T-helper 1 cell (primary cell): ENCODE measurements at regions not wholly inside any gene's neighbourhood (a gene's known extent, or its start where the extent isn't known, plus 50 kb on each side); places are given as distances from the start of the nearest gene placed in this dataset.

Experiments
- DNase-seq, 5 donors: peaks; one replicate each; pipeline ENCODE4 v3.0.0-alpha.2; 2012 to 2020

DNA sequence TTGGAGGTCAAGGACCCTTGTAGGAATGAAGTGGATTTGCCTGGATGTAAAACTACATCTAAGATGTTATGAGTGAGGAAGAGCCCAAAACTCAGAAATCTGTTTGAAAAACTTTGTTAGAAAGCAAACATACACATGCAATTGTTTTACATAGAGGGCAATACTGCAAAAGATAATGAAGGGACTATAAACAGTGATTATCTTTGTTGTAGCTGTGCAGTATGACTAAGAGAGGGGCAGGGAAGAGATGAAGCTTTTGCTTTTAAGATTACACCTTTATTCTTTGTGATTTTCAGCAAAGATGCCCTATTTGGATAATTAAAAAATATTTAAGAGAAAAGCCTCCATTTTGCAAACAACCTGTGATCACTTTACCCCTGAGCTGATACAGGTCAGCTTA, 839.9 kb upstream of the RBFOX1 start:
- DNase-seq: no peak

GRCh38 chr16:6484935-6485334, 847.7 kb upstream of the RBFOX1 start:
- DNase-seq: no peak

GRCh38 chr16:6484081-6484480, 848.6 kb upstream of the RBFOX1 start:
- no peak for DNase-seq

DNA sequence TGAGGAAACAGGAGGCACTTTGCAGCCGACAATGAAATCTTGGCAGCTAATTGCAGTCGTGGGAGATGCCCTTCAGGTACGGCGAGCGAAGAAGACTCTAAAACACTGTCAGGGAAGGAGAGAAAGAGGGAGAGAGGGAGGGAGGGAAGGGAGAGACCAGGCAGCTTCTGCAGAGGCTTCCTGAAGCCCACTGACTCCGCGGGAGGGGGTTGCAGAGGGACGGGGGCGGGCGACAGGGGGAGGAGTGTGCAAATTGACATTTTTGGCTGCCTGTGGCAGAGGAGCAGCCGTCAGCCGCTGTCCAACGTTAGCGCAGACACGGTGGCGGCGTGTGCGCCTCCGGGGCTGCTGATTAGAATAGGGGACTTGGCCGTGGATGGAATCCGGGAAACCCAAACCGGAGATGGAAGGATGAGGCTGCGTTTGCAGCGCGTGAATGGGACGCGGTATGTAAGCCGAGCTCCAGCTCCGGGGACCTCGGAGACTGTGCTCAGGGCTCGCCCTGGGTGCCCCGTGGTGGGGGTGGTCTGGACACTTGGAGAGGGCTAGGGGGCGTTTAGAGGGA, 849.1 kb upstream of the RBFOX1 start:
- no peak for DNase-seq

DNA sequence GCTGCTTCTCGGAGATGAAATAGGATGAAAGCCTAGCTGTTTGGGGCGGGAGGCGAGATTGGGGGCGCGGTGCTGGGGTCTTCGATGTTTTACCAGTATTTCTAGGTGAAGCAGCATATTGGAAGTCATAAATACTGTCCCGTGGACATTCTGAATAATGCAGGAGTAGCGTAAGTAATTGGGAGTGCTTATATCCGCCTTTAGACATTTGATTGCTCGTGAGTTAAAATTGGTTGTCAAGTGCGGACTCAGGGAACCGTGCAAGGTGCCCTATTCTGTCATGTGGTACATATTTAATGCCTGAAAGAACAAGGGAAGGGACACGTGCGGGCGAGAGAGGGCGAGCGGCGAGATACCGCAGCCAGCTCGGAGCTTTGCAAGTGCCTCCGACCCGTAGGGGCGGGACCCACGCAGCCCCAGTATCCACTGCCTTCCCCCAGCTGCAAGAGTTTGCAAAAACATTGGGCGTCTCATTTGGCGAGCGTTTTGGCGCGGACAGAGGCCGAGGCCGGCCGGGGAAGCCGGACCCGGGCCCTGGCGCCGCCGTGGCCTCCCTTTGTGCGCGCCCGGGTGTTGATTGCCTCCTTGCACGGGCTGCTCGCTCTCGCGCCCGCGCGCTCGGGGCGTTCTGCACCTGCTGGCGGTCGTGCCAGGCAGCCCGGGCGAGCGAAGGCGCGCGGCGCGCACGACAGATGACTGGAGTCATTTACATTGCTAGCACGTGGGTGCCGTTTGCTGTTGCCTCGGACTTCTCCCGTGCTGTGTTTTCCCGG, 849.8 kb upstream of the RBFOX1 start:
- no peak for DNase-seq

- no peak for DNase-seq
Measured at GRCh38 chr16:6481894-6482293, 850.8 kb upstream of the RBFOX1 start.

- no peak for DNase-seq
Measured at GRCh38 chr16:6453742-6454141, 878.9 kb upstream of the RBFOX1 start.

GRCh38 chr16:6447021-6447790, 885.4 kb upstream of the RBFOX1 start:
- DNase-seq: no peak

DNA sequence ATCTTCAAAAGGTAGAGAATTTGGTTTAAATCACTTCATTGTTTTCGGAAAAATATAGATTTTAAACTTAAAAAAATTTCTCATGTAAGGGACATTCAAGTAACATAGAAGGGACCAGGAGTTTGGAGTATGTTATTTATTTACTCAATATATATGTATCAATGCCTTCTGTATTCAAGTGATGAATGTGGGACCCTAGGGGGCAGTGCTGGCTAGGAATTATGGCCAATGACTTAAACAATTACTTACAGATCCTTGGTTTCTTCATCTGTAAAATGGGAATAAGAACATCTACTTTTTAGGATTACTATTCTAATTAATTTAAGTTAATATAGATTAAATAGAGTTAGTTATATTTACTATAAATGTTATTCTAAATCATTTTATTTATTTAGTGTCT, 886.3 kb upstream of the RBFOX1 start:
- no peak for DNase-seq

DNA sequence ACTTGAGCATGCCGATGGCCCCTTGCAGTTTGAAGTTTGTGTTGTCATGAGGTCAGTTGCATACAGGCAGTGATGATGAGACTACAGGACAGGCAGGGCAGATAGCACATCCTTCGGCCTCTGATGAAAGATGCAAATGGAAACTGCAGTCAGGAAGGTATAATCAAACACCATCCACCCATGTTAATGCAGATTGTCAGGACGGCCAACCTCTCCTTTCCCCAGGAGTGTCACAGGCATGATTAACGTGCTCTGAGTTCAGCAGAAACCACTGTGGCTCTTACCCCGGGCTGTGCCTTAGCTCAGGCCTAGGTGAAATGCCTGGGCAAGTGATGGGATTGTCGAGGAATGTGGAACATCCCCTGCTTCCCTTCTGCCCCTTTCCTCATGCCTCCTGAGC, 893.5 kb upstream of the RBFOX1 start:
- no peak for DNase-seq

GRCh38 chr16:6428861-6429260, 903.8 kb upstream of the RBFOX1 start:
- no peak for DNase-seq

- DNase-seq: no peak
Measured at GRCh38 chr16:6427621-6428020, 905.0 kb upstream of the RBFOX1 start.

- no peak for DNase-seq
Measured at GRCh38 chr16:6407596-6407995, 925.0 kb upstream of the RBFOX1 start.

DNA sequence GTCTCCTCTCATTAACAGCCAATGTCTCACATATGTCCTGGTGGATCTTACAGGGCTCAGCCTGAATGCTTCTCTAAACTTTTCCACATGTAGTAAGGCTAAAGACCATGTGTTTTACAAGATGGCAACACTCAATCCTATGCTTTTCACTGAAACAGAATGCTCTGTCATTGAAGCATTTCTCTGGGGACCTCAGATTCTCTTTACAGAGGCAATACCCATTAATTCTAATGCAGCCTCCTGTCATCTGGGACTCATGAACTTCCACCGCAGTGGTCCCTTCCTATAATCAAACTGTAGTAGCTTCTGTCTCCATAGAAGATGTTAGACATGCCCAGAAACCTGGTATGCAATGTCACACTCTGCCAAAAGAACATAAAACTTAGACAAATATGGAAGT, 926.6 kb upstream of the RBFOX1 start:
- no peak for DNase-seq

- DNase-seq: no peak
Measured at GRCh38 chr16:6382924-6383459, 949.7 kb upstream of the RBFOX1 start.

- DNase-seq: no peak
Measured at GRCh38 chr16:6381896-6382295, 950.7 kb upstream of the RBFOX1 start.

- DNase-seq: no peak
Measured at GRCh38 chr16:6377956-6378355, 954.7 kb upstream of the RBFOX1 start.

DNA sequence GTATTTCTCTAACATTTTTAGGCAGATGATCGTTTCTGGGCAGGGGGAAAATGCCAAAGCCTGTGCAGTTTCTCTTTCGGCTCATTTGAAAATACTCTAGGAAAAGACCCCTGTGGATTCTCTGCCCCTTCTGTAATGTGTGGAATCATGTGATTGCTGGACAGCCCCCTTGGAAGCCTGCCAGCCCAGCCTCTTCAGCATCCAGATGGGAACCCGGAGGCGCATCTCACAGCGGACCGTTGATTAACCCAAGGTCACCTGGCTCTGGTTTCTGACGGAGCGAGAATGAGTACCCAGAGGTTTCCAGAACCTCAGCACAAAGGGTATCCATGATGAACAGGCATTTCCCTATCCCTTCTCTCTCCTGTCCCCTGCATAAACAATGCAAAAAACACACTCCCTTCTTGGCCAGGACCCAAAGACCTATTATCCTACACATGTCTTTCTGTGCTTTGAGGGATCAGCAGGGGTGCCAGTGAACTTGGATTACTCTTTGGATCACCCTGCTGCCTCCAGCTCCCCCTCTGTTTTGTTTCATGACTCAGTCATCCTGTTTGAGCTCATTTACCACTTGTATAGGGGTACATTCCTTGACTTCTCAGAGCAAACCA, 957.1 kb upstream of the RBFOX1 start:
- DNase-seq: no peak

GRCh38 chr16:6374821-6375220, 957.8 kb upstream of the RBFOX1 start:
- no peak for DNase-seq

- DNase-seq: no peak
Measured at GRCh38 chr16:6364846-6365245, 967.8 kb upstream of the RBFOX1 start.

DNA sequence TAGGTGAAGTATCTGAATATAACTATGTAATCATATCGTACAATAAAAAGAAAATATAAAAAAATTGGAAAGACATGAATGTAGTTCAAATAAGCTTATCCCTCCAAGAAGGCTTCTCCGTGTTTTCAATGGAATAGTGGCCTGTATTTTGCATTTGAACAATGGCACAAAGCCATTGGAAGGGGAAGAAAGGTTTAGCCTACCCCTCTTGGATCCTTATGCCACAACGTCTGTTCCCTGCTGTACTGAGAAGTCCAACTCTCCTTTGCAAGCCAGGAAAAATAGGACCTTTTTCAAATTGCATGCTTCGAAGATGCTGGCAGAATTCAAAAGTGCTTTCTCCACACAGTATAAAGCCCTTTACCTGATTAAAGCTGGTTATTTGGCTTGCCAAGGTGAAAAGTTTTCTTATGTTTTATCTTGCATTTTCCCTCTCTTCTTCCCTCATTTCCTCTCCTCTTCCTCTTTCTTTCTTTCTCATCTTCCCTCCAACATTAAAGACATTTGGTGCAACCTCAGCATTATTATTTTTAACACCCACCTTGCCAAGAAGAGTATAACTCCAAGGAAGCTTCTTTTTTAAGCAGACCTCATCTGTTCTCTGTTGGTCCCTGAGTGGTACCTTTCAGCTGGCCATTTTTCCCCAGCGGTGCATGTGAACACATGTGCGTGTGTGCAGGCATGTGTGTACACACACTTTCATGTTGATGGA, 968.6 kb upstream of the RBFOX1 start:
- no peak for DNase-seq

DNA sequence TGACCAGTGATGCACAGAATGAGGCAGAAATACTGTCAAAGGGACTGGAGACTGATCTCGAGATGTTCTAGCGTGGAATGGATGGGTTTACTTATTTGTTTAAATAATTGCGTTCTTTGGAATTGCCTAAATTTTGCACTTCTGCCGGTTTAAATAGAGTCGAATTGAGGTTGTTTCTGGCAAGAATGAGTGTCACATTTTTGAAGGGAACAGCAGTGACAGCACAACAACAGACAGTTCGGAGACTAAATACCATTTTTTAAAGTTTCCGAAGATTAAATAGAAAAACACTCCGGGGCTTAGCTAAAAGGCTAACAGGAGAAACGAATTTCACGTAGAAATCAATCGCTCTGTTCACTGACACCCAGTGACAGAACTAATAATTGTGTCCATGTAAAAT, 969.2 kb upstream of the RBFOX1 start:
- DNase-seq: no peak

GRCh38 chr16:6362321-6362720, 970.3 kb upstream of the RBFOX1 start:
- DNase-seq: no peak
